GM10847 (cell line): ENCODE measurements at regions not wholly inside any gene's neighbourhood (a gene's known extent, or its start where the extent isn't known, plus 50 kb on each side); places are given as distances from the start of the nearest gene placed in this dataset.

Experiments used
- POLR2A ChIP-seq: IDR thresholded peaks from 2 replicates; pipeline ENCODE4 v1.6.1; 2011; ENCODE audit not compliant: insufficient read length; ENCODE audit errors: extremely low read depth

DNA sequence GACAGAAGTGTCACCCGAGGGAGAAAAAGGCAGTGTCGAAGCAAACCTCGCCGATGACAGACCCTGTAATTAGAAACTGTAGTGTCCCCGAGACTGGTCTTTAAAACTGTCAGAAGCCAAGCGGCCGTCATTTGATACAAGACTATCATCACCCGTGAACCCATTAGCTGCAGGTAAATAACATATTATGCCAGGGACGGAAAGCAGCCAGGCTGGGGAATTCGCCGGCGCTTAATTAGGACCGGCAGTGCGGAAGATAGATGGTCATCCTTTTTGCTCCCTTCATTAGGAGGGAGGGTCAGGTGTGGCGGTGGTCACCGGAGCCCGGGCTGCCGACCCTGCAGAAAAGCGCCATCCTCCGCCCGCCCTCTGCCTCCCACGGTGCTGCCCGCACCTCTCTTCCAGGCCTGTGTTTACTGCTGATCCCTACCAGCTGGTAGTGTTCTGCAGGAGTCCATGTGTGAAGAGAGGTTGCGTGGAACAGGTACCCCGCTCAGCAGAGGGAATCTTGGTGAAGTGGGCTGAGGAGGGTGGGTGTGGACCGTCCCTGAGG lies 109.4 kb upstream of the GSE1 start:
- TF ChIP-seq POLR2A = no peak

DNA sequence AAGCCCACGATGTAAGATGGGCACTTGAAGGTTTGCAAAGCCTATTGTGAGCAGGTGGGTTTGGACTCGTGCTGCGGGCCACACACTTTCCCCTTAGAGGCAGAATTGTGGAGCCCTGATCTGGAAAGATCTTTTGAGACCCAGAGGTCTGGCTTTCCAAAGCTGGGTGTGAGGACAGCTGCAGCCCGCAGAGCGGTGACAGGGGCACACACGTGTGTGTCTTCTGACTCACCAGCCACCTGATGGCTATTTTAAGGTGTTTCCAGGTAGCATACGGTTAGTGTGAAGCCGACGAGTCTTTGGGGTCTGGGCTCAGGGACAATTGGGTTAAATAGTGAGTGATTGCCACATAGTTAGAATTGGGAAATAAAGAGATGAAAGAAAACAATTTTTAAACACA lies 108.9 kb upstream of the GSE1 start:
- TF ChIP-seq POLR2A = no peak

DNA sequence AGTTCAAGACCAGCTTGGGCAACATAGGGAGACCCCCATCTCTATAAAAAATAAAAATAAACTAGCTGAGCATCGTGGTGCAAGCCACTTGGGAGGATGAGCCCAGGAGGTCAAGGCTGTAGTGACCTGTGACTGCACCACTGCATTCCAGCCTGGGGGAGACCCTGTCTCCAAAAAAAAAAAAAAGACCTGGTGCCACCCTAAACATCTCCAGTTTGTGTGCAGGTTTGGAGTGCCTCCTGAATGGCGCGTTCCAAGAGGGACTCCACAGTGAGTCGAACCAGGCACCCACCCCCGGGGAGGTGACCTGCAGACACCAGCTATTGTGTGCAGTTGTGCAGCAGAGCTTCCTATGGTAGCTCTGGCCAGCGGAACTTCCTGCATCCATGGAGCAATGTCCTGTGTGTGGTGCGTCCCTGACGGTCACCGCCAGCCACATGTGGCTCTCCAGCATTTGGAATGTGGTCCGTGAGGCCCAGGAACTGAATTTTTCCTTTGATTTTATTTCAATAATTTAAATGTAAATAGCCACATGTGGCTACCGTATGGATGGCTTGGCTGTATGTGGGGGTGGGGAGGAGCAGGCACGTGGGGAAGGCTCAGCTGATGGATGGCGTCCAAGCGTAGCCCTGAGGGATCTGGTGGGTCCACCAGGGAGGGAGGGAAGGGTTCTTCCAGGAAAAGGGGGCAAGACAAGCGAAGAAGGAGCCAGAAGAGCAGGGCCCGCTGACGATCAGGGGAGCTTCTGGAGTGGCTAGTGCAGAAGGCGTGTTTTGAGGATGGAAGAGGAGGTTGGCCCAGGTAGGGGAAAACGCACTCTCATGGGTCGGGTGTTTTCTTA lies 107.1 kb upstream of the GSE1 start:
- no peak for TF ChIP-seq POLR2A

DNA sequence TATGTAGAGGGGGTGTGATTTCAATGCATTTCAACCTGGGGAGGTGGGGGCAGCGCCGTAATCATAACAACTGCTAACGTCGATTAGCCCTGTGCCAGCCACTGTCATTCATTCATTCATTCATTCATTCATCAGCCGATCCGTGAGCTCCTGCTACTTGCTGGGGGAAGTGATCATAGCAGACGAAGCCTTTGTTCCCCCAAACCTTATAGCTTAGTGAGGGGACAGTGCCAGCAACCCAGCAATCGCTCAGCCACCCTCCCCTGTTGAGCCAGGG lies 106.5 kb upstream of the GSE1 start:
- TF ChIP-seq POLR2A = no peak

DNA sequence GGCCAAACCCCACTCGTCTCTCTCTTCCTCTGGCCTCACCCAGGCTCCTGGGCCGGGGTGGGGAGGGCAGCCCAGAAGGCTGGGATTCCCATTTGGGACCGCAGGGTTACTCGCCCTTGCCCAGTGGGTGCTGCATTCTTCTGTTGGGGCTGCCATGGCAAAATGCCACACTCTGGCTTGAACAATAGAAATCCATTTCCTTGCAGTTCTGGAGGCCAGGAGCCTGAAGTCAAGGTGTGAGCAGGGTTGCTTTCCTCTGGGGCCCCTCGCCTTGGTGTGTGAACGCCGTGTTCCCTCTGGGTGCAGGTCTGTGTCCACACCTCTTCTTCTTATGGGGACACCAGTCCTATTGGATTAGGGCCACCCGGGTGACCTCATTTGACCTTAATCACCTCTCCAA lies 105.8 kb upstream of the GSE1 start:
- no peak for TF ChIP-seq POLR2A

DNA sequence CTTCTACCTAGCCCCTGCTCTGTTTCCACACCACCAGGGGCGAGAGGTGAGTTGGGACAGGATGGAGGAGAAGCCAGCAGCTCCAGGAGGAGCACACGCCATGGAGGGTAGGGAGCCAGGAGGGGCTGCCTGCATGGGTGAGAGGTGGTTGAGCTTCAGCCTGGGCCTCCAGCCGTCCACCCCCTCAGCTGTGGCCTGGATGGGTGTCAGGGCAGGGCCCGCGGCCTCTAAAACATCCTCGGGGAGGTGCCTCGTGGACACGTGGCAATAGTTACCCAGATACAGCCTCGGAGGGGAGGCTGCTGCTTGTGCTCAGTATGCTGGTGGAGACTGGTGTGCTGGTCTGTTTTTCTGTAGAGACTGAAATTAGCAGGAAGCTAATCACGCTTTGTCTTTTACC lies 104.7 kb upstream of the GSE1 start:
- no peak for TF ChIP-seq POLR2A

DNA sequence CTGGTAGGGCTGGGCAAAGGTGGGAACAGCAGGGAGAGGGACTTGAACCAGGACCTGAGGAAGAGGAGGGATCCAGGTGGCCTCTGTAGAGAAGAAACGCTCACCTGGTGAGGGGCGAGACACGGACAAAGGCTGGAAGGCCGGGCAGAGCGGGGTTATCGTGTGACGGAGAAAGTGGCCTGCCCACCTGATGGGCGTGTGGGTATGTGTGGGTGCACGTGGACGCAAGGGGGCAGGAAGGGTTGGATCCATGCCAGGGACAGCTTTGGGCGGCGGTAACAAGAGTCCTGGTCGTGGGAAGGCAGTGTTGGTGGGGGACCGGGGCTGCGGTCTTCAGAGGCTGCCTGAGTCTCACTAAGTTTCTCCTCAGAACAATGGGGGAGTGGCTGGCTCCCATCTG lies 104.1 kb upstream of the GSE1 start:
- no peak for TF ChIP-seq POLR2A

DNA sequence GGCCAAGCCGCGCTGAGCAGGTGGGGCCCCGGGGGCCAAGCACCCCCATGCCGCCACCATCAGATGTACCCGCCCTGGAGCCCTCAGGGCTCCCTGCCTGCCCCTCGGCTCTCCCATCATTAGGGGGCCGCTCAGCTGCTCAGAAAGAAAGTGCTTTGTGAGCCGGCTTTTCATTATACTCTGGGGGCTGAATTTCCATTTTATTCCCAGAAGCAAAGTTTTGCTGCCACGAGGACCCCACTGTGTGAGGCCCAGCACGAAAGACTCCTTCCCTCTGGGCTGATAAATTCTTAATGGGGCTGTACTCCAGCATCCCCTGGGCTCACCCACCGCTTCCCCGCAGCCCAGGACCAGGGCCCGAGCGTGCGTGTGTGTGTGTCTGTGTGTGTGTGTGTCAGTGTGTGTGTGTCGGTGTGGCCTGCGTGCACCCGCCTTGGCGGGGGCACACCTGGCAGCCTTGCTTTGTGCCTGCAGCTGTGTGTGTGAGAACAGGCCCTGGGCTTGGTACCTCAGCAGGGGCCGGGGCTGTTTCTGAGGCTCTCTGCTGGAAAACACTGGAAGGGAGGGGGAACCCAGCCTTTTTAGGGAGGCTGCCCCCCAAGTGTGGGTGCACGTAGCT lies 103.0 kb upstream of the GSE1 start:
- no peak for TF ChIP-seq POLR2A

DNA sequence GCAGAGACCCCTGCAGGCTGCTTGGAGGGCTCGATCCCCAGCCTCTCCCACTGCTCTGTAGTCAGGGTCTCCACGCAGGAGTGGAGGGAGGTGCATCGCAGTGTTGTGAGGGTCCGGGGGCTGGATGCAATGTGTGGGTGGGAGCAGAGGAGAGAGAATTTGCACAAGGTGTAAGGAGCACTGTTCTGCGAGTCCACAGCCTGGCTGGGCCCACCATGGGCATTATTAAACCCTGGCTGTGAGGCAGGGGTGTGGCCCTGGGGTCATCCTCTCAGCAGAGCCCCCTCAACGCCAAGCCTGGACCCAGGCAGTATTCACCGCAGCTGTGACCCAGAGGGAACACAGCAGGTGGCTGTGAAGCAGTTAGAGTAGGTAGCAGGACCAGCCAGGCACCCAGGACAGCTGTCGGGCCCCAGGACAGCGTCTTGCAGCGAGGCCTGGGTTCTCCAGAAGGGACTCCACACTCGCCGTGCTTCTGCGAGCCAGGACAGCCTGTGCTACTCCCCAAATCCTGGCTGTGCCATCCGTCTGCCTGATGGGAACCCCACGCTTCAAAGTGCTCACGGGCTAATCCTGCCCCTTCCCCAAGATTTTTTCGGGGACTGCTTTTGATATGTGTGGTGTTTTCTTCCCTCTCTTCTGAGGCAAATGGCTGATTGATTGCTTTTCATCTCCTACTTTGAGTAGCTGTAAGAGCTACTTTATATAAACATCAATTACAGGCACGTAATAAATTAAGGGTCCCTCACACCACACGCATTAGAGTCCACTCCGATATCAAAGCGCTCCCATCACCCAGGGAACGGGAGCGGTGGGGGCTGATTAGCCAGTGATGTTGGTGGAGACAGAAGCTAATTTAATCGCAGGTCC lies 100.9 kb upstream of the GSE1 start:
- TF ChIP-seq POLR2A = no peak

DNA sequence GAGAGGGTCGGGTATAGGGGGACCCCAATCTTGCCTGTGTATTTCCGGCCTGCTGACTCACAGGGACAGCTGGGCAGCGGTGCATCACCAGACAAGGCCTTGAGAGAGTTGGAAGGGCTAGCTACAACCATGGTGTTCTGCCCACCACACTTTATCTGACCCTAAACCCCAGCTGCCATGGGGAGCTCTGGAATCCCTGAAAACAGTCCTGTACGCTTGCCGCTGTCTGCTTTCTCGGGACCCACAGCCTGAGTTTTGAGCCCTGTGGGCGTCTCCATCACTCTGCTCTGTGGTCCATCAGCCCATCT lies 100.4 kb upstream of the GSE1 start:
- no peak for TF ChIP-seq POLR2A

DNA sequence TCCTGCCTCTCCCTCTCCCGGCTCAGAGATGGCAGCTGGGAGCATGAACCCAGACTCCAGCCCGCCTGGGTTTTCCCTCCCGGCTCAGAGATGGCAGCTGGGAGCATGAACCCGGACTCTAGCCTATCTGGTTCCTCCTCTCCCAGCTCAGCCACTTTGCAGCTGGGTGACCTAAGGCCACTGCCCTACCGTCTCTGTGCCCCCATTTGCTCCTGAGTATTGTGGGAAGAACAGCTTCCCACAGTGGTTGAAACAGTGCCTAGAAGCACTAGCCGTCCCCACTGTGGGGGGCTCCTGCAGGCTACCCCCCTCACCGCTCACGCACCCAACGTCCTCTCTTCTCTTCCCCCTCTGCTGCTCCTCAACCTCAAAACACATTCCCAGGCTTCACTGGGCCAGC lies 99.9 kb upstream of the GSE1 start:
- TF ChIP-seq POLR2A = no peak

DNA sequence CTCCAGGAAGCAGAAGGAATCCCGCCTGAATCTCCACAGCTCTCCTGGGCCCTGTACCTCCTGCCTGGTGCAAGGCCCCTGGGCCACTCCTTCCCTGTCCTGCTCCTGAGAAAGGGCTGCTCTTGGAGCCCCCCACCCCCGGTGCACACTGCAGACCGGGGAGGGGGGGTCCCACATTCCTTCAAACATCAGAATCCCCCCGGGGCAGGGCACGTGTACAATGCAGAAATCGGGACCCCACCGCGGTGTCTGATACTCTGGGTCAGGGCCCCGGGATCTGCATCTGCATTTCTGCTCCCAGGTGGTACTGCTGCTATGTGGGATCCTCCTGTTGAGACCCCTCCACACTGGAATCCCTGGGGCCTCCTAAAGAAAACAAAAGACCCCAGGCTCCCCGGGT lies 99.5 kb upstream of the GSE1 start:
- no peak for TF ChIP-seq POLR2A

DNA sequence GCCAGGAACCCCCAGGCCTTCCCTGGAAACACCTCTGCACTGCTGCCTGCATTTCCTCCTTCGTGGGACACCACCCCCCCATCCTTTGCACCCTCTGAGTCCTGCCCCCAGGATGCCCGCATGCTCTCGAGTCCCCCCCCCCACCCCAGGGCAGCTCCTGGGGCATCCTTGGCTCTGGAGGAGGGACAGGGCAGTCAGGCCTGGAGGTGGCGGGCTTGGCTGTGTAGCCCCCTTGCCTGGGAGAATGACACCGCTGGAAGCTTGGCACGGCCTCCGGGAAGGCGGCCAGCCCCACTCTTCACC lies 98.9 kb upstream of the GSE1 start:
- no peak for TF ChIP-seq POLR2A

DNA sequence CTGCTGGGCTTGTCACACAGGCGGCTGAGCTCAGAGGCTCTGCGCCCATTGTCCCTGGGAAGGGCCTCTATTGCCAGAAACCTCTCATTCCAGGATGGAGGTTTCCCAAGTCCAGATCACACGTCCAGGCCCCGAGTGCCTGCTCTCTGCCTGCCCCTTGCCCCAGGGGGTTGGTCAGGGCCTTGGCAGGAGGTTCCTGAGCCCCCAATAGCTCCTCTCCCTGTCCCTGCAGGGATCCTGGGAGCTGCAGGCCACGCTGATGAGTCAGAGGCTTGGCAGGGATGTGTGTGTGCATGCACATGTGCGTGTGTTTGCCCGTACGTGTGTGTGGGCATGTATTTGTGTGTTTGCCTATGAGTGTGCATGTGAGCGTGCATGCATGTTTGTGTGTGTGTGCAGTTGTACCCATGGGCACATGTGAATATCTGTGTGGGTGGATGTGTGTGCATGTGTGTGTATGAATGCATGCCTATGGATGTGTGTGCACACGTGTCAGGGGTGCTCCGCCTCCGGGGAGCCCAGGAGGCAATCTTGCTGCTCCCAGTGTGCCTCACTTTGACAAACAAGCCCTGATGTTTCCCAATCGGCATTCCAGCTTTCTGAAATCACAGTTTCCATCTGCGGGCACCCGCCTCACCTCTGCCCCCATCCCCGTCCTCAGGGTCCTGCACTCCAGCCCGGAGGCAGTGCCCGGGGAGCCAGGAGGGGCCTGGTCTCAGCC lies 98.4 kb upstream of the GSE1 start:
- no peak for TF ChIP-seq POLR2A

DNA sequence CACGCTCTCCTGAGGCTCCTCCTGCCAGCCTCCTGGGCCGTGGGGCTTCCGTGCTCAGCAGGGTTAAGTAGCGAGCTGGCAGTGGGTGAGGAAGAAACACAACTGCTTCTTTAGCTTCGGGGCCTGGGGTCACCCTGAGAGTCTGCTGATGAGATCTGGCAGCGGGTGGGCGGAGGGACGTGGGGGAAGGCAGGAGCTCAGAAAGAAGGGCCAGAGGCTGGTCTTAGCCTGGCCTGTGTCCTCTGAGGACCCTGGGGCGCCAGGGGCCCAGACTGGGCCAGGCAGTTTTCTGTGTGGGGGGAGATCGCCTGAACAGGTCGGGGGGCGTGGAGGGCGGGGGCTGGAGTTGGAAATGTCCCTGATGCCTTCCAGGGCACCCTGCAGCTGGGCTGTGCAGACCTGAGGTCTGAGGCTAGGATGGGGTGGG lies 97.8 kb upstream of the GSE1 start:
- TF ChIP-seq POLR2A = no peak
